ENCODE measurements at regions not wholly inside any gene's neighbourhood (a gene's known extent, or its start where the extent isn't known, plus 50 kb on each side); places are given as distances from the start of the nearest gene placed in this dataset.

DNA sequence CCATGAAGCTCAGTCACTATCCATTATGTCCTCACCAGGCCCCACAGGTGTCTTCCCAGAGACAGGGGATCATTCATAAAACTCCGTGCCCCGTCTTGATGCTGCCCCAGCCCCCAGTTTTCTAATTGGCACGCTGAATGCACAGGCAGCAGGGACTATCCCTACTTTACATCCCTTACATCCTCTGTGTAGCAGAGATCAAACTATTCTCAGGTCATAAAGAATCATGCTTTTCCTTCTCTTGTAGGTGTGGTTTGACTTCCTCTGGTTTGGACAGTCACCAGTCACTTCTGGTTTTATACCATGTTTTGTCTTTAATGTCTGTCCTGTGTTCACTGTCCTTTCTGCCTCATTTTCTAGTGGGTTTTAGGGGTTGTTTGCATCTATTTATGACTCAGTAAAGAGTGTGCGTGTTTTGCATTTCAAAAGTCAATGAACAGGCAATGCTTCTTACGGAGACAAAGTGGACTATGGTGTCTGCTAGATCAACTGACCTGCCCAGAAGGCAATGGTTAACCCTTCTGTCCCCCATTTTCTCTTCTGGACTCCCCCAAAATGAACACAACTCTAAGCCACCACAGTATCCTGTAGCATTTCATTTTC, 140.4 kb upstream of the NPVF start:
- no peak for DNase-seq

GRCh38 chr7:25369786-25370185, 141.5 kb upstream of the NPVF start:
- DNase-seq, result peak; percentile 24

DNA sequence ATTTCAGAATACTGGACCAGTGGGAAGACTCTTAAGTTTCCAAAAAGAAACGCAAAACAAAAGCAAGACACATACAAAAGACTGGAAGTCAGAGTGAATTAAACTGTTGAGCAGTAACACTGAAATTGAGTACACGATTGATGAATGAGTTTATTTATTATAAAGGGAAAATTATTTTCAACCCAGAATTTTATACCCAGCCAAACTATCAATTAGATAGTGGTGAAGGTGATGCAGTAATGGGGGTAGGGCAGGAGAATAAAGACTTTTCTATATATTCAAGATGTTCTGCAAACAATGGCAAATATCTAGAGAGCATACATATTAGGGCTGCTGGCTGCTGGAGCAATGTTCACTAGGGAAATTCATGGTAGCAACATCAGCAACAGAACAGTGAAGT, 143.7 kb upstream of the NPVF start:
- DNase-seq, result no peak

DNA sequence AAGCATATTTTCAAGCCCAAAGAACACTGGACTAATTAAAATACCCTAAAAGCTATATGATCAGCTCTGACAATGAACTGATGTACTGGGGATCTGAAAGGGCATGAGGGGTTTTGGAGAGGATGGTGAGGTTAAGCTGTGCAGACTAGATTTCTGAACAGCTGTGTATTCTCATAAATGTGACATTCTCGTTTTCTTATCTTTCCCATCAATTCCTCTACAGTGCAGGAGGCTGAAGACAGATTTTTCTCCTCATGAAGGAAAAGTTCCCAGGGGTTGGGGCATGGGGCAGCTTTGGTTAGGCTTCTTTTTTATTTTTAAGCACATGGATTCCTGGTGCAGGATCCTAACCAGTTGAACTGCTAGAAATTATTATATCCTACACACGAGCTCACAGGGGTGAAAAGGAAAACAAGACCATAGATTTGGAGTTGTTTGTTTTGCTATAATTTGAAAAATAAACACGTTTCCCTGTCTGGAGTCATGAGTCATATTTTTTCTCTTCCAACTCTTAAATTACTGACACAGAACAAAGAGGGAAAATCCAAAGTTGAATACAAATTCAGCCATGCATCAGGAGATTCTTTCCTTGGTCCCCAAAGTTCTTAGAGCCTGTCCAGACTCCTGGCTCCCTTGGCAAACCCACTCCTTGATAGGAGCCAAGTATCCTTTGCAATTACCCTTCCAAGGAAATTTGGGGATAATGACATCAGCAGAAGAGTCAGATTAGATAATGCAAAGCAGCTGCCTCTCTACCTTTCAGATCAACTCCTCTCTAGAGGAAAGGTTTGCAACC, 147.7 kb upstream of the NPVF start:
- no peak for DNase-seq

DNA sequence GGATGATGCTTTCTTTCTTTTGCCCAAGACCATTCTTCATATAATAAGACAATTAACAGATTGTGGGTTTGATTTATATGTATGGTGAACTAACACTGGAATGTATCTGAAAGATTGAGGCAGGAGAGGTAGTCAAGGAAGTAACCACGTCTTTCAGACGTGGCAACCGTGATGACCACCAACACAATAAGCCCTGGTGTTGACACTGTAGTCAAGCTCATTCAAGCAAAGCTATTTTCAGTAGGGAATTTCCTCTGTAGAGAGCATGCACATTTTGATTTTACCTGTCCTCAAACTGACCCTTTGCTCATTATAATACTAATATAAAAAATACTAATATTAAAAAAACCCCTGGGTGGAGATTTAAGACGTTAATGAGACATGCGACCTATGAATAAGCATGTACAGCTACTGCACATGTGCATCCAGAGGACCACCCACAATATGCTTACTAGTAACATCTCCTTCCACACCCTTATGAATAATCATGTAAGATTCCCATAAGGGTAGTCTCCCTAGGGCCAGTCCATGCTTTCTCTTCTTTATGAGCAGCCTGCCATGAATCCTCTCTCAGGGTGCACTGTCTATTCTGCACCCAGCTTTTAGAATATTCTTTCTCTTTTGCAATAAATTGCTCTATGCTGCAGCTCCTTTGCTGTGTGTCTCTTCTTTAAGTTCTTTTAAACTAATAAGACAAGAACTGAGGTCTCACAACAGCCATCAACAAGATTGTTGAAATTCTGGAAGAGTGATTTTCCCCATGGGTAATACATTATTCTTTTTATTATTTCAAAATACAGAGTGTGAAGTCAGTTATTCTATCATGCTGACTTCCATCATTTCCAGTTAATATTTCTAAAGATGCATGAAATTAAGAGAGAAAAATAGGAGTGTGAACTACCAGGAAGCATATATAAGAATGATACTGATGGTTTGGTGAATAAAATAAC, 151.3 kb upstream of the NPVF start:
- DNase-seq, result no peak

- no peak for DNase-seq
Observed at GRCh38 chr7:25381818-25382589, 153.7 kb upstream of the NPVF start.

DNA sequence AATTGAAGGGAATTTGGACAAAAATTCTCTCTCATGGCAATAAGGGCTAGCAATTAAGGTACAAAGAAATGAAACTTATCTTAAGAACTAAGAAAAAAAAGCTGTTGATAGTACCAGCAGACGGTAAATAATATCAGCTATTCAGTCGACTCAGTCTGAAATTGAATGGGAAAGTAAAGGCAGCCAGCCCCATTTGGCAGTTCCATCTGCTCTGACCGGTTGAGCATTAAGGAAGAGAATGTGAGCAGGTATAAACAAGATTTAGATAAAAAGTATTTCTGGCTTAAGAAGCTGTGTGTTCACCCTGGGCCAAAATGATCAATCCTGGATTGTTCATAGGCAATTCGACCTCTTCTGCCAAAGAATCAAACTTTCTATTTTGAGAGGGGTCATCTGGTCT, 154.6 kb upstream of the NPVF start:
- DNase-seq, result no peak

DNA sequence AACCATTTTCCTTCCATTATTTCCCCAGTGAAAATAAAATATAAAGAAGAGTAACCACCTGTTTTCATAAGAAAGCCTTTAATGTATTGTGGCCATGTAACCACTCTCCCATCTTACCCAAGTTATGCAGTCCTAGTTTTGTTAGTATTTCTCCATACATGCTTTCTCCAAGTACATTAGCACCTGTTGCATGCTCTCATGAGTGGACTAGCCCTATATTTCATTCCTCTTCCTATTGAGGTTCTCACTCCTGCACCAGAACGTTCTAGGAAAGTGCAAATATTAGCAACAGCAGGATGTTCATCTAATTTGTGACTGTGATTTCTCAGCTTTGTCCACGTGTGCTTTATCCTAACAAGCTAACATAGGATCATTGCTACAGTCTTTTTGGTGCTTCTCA, 155.1 kb upstream of the NPVF start:
- no peak for DNase-seq

GRCh38 chr7:25384788-25385505, 156.7 kb upstream of the NPVF start:
- DNase-seq, result no peak

DNA sequence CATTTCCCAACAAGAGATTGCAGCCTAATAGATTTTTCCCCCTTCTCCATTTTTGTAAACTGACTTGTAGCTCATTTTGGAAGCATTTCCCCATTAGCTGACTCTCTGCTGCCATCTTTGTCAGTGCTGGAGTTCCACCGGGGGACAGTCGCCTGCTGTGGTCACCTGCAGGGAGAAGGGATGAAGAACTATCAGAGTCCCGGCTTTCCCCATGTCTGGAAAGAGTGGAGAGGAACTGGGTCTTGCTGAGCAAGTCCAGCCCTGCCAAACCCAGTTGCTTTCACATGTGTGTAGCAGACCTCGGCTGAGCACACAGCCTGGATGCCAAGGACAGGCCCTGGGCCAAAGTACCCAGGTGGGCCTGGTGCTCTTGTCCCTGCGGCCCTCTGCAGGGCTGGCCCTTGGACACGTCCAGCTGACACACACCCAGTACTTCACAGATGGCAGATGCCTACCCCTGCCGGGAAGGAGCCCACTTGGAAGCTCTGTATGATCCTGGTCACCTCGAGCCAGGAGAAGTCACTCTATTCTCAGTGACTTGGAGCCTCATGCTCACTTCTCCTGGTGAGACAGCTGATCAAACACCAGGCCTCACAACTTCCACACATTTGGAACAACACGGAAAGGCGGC, 157.3 kb upstream of the NPVF start:
- no peak for DNase-seq

- no peak for DNase-seq
Observed at GRCh38 chr7:25386311-25386744, 158.0 kb upstream of the NPVF start.

DNA sequence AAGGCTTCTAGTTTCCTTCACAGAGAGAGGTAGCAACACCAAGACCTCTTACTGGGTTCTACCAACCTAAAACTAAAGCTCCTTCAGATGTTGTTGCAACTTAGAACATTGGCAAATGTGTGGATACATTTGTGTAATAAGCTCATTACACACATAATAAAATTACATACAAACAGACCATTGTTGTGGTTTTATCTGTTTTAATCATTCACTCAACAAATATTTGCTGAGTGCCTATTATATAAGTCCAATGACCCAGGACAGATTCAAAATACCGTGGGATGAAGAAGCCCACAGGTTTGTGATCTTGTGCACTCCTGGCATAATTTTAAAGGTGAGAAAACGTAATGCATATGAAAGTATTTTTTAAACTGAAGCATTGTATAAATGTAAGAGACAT, 160.4 kb upstream of the NPVF start:
- no peak for DNase-seq

- DNase-seq, result peak; percentile 28
Observed at GRCh38 chr7:25389489-25390106, 161.3 kb upstream of the NPVF start.

- DNase-seq, result no peak
Observed at GRCh38 chr7:25391295-25391861, 163.1 kb upstream of the NPVF start.

- DNase-seq, result no peak
Observed at GRCh38 chr7:25391961-25392587, 163.8 kb upstream of the NPVF start.

DNA sequence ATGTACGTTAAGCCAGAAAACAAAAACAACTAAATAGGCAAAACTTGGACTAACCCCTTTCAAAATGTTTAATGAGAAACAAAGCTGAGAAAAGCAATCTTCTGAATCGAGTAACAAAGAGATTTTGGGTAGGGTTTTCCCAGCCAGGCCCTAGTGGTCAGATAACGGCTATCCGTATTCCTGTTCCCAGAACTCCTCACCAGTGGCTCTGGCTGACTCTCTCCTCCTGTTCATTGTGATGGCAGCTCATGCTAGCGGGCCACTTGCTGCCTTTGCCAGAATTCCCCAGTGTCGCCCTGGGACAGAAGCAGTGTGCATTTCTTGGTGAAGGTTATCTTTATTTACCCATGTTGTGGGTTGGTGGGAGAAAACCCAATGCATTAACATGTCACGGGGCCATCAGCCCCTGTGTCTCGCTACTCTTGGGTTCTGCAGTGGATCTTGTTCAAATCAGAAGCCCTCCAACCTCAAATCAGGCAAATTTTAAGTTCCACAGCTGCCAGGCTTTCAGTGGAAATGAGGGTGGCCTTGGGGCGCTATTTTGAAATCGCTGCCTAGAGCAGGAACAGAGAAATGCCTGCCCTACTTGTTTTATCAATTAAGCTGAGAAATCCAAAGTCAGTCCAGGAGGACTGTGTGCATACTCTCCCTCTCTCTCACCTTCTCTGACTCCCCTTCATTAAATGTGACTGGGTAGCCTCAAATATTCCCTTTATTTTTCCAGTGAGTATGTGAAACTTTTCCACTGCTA, 164.5 kb upstream of the NPVF start:
- DNase-seq, result no peak

- DNase-seq, result no peak
Observed at GRCh38 chr7:25395976-25396375, 167.7 kb upstream of the NPVF start.

DNA sequence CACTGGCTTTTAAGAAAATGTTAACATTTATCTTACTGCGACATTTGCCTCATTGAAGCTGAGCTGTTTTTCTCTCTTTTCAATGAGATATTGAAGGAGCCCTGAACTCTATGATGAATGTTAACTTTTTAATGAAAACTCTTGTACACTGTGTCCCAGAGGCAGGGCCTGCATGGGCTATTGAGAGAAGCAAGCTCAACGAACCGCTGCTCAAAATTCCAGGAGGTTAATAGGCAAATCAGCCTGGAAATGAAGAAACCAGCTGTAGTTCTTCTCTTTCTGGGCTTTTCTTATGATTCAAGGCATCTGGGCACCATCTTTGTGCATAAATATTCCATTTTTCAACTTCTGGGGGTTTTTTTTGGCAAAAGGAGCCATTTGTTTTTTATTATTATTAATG, 168.4 kb upstream of the NPVF start:
- no peak for DNase-seq

GRCh38 chr7:25398418-25398817, 170.1 kb upstream of the NPVF start:
- DNase-seq, result no peak
